Mesendoderm (in vitro differentiated cells): ENCODE measurements at regions not wholly inside any gene's neighbourhood (a gene's known extent, or its start where the extent isn't known, plus 50 kb on each side); places are given as distances from the start of the nearest gene placed in this dataset.
"Not testable (repeated sequence)": the region's sequence is repeated elsewhere in the genome, so short reads cannot be mapped to it uniquely, and the experiment has no call there.

Experiments
- DNase-seq: peaks from one replicate; pipeline ENCODE4 v3.0.0; 2013
- H2AK5ac ChIP-seq: 2 replicates; pipeline ENCODE4 v1.6.1; 2013; ENCODE audit warnings: low read length, inconsistent platforms
- H2BK120ac ChIP-seq: 2 replicates; pipeline ENCODE4 v1.6.1; 2013; ENCODE audit warnings: low read depth, mild to moderate bottlenecking, low read length, moderate library complexity, mixed read lengths
- H2BK15ac ChIP-seq: replicated peaks from 2 replicates; pipeline ENCODE4 v1.6.1; 2013; ENCODE audit warnings: low read depth, mild to moderate bottlenecking, moderate library complexity
- H2BK5ac ChIP-seq: 2 replicates; pipeline ENCODE4 v1.6.1; 2013; ENCODE audit warnings: low read length, inconsistent platforms
- H3K18ac ChIP-seq: 2 replicates; pipeline ENCODE4 v1.6.1; 2013; ENCODE audit warnings: mild to moderate bottlenecking, low read length, mixed read lengths
- H3K23ac ChIP-seq: one replicate; pipeline ENCODE4 v1.6.1; 2013; ENCODE audit warnings: low read length
- H3K27ac ChIP-seq: 2 replicates; pipeline ENCODE4 v1.5.1; 2013; ENCODE audit warnings: low read depth, mild to moderate bottlenecking, inconsistent platforms, low read length, moderate library complexity
- H3K27me3 ChIP-seq: 2 replicates; pipeline ENCODE4 v1.6.1; 2013; ENCODE audit warnings: low read length, control low read depth, mild to moderate bottlenecking, inconsistent platforms; ENCODE audit not compliant: insufficient read depth, poor library complexity
- H3K36me3 ChIP-seq: 2 replicates; pipeline ENCODE4 v1.6.1; 2013; ENCODE audit warnings: low read length, inconsistent platforms; ENCODE audit not compliant: control insufficient read depth, insufficient read depth
- H3K4ac ChIP-seq: one replicate; pipeline ENCODE4 v1.6.1; 2013; ENCODE audit warnings: low read depth, mild to moderate bottlenecking, low read length, moderate library complexity
- H3K4me1 ChIP-seq: 2 replicates; pipeline ENCODE4 v1.6.1; 2013; ENCODE audit warnings: low read depth, low read length, inconsistent platforms; ENCODE audit not compliant: control insufficient read depth
- H3K4me2 ChIP-seq: 2 replicates; pipeline ENCODE4 v1.6.1; 2013; ENCODE audit warnings: low read length
- H3K4me3 ChIP-seq: 2 replicates; pipeline ENCODE4 v1.5.1; 2013; ENCODE audit warnings: mild to moderate bottlenecking, low read length
- H3K56ac ChIP-seq: one replicate; pipeline ENCODE4 v1.6.1; 2013; ENCODE audit warnings: low read length
- H3K79me1 ChIP-seq: 2 replicates; pipeline ENCODE4 v1.6.1; 2013; ENCODE audit warnings: low read length, inconsistent platforms
- H3K79me2 ChIP-seq: 2 replicates; pipeline ENCODE4 v1.6.1; 2013; ENCODE audit warnings: mild to moderate bottlenecking, low read length; ENCODE audit not compliant: control insufficient read depth, insufficient read depth
- H3K9ac ChIP-seq: 2 replicates; pipeline ENCODE4 v1.6.1; 2013; ENCODE audit warnings: low read length, inconsistent platforms
- H4K5ac ChIP-seq: one replicate; pipeline ENCODE4 v1.6.1; 2013; ENCODE audit warnings: low read length
- H4K8ac ChIP-seq: one replicate; pipeline ENCODE4 v1.6.1; 2013; ENCODE audit warnings: low read depth, mild to moderate bottlenecking, control low read depth, low read length, moderate library complexity
- WGBS: extraction: QIAGEN DNeasy Blood & Tissue Kit; methylation state at CpG from one replicate; pipeline ENCODE4 v1.1.7; 2013; ENCODE audit warnings: low lambda C conversion rate, missing lambda C conversion rate; ENCODE audit not compliant: insufficient coverage; ENCODE audit errors: extremely low coverage; 5-methylcytosine and 5-hydroxymethylcytosine counted together

- H3K4me3 ChIP-seq: no peak overlapping the region
- no peaks in the 10 kb centered on the region for H3K4me1 ChIP-seq
- H4K5ac ChIP-seq: no peak overlapping the region
- H2BK15ac ChIP-seq: no peak overlapping the region
- H2AK5ac ChIP-seq: no peak overlapping the region
- peak; percentile 93 for DNase-seq
- no peak overlapping the region for H2BK120ac ChIP-seq
- no peak overlapping the region for H2BK5ac ChIP-seq
- H3K27me3 ChIP-seq: no peaks in the 10 kb centered on the region
- no peak overlapping the region for H3K56ac ChIP-seq
- no peak overlapping the region for H3K4ac ChIP-seq
- no peaks in the 10 kb centered on the region for H3K79me1 ChIP-seq
- H3K4me2 ChIP-seq: no peak overlapping the region
- H4K8ac ChIP-seq: no peak overlapping the region
- H3K9ac ChIP-seq: peak overlapping the region; percentile 47
- H3K27ac ChIP-seq: no peak overlapping the region
- H3K79me2 ChIP-seq: no peaks in the 10 kb centered on the region
- no peak overlapping the region for H3K23ac ChIP-seq
- no peaks in the 10 kb centered on the region for H3K36me3 ChIP-seq
- WGBS: no CpG with 5 or more reads among the region's 2 CpGs
- H3K18ac ChIP-seq: no peak overlapping the region
Measured at GRCh38 chr4:115219315-115219860, 106.0 kb upstream of the NDST4 start.

DNA sequence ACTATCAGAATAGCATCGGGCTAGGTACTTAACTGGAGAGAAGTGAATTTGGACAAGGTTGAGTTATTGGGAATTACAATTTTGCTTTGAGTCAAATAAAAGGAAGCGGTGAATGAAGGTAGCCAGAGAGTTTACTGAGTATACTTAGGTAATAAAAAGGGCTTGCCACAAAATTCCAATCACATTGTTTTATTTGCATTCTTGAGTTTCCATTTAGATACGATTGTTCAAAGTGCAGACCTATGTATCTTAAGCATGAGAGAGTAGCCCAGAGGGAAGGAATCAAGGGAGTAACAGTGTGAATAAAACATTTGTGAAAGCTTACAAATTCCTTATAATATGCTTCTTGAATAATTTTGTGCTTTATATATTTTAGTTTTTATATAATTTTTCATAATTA is 102.5 kb upstream of the NDST4 start:
- Histone ChIP-seq H3K27me3 (no peaks in the 10 kb centered on the region), H3K36me3 (no peaks in the 10 kb centered on the region), H3K4me1 (no peaks in the 10 kb centered on the region), H3K27ac (no peak overlapping the region), H3K4me2 (no peak overlapping the region), H3K9ac (no peak overlapping the region), H3K79me1 (no peaks in the 10 kb centered on the region), H4K8ac (no peak overlapping the region), H4K5ac (no peak overlapping the region), H2AK5ac (no peak overlapping the region), H2BK15ac (no peak overlapping the region), H3K56ac (no peak overlapping the region), H3K4me3 (no peak overlapping the region), H2BK5ac (no peak overlapping the region), H3K18ac (no peak overlapping the region), H3K79me2 (no peaks in the 10 kb centered on the region), H2BK120ac (no peak overlapping the region), H3K4ac (no peak overlapping the region), H3K23ac (no peak overlapping the region)
- no peak for DNase-seq
- no CpG with 5 or more reads among the region's 3 CpGs for WGBS

DNA sequence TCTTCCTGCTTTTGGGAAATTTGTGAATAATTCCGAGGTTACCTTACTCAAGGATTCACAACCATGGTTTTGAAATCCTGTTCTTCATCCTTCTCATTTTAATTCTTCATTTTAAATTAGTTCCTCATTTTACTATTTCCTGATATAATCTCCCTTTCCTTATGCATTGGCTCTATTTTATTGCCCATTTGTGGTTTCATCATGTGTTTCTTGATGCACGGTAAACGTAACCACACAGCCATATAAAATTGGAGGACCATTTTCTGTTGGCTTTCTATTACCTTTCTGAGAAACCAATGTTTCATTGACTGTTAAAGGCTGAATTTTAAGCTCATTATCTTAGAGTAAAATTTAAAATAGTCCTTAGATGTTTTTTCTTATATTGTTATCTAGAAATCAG is 100.3 kb upstream of the NDST4 start:
- Histone ChIP-seq H2BK15ac (no peak overlapping the region), H3K79me2 (no peaks in the 10 kb centered on the region), H4K8ac (no peak overlapping the region), H3K27me3 (no peaks in the 10 kb centered on the region), H2AK5ac (no peak overlapping the region), H4K5ac (no peak overlapping the region), H3K9ac (no peak overlapping the region), H3K36me3 (no peaks in the 10 kb centered on the region), H3K18ac (no peak overlapping the region), H3K4ac (no peak overlapping the region), H3K56ac (no peak overlapping the region), H3K4me2 (no peak overlapping the region), H3K4me3 (no peak overlapping the region), H2BK5ac (no peak overlapping the region), H3K27ac (no peak overlapping the region), H3K4me1 (no peaks in the 10 kb centered on the region), H3K23ac (no peak overlapping the region), H2BK120ac (no peak overlapping the region), H3K79me1 (no peaks in the 10 kb centered on the region)
- no CpG with 5 or more reads among the region's 3 CpGs for WGBS
- no peak for DNase-seq

DNA sequence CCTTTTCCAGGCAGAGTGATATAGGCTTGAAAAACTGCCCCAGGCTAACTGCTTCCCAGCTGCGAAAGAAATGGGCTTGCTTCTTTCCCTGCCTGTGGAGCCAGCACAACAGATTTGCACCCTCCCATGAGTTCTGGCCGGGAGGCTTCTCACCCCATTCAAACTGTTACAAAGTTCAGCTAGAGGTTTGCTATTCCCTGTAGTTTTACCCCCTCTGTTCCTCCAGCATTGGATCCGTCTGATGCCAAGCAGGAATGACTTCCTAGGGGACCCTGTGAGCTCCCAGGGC is 87.6 kb upstream of the NDST4 start:
- no peak overlapping the region for H3K4me2 ChIP-seq
- no peak overlapping the region for H3K4me3 ChIP-seq
- no peak overlapping the region for H3K4ac ChIP-seq
- H3K18ac ChIP-seq: no peak overlapping the region
- H3K56ac ChIP-seq: peak overlapping the region; percentile 49
- H3K23ac ChIP-seq: no peak overlapping the region
- H3K27ac ChIP-seq: peak overlapping the region; percentile 36
- H4K5ac ChIP-seq: no peak overlapping the region
- H2BK5ac ChIP-seq: no peak overlapping the region
- no peak overlapping the region for H2BK120ac ChIP-seq
- no peaks in the 10 kb centered on the region for H3K79me1 ChIP-seq
- WGBS: no CpG with 5 or more reads among the region's 3 CpGs
- no peaks in the 10 kb centered on the region for H3K79me2 ChIP-seq
- no peak overlapping the region for H4K8ac ChIP-seq
- peak; percentile 51 for DNase-seq
- no peaks in the 10 kb centered on the region for H3K36me3 ChIP-seq
- H2AK5ac ChIP-seq: no peak overlapping the region
- no peak overlapping the region for H3K9ac ChIP-seq
- H2BK15ac ChIP-seq: no peak overlapping the region
- H3K4me1 ChIP-seq: no peaks in the 10 kb centered on the region
- no peaks in the 10 kb centered on the region for H3K27me3 ChIP-seq

DNA sequence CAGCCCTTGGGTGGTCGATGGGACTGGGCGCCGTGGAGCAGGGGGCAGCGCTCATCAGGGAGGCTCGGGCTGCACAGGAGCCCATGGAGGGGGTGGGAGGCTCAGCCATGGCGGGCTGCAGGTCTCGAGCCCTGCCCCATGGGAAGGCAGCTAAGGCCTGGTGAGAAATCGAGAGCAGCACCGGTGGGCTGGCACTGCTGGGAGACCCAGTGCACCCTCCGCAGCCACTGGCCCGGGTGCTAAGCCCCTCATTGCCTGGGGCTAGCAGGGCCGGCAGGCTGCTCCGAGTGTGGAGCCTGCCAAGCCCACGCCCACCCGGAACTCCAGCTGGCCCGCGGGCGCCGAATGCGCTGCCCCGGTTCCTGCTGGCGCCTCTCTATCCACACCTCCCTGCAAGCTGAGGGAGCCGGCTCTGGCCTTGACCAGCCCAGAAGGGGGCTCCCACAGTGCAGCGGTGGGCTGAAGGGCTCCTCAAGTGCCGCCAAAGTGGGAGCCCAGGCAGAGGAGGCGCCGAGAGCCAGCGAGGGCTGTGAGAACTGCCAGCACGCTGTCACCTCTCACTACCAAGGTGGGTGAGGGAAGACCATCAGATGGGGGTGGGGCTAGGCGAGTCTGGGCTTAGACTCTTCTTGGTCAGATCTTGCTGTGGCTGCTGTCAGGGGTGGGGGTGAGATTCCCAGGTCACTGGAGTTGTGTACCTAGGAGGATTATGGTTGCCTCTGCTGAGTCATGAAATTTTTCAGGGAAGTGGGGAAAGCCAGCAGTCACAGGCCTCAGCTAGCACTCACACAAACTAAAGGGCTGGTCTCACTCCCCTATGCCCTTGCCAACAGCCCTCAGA is 87.0 kb upstream of the NDST4 start:
- not testable (repeated sequence) for H3K4me1 ChIP-seq, H3K4me3 ChIP-seq, H3K4me2 ChIP-seq, H2BK15ac ChIP-seq, H4K8ac ChIP-seq, H3K36me3 ChIP-seq, H3K4ac ChIP-seq, H3K18ac ChIP-seq, H3K79me2 ChIP-seq, H3K27me3 ChIP-seq, DNase-seq, H2BK5ac ChIP-seq, H3K79me1 ChIP-seq, H4K5ac ChIP-seq, H2AK5ac ChIP-seq, H3K9ac ChIP-seq, H2BK120ac ChIP-seq, H3K23ac ChIP-seq
- H3K56ac ChIP-seq: peak overlapping the region; percentile 49
- peak overlapping the region; percentile 36 for H3K27ac ChIP-seq
- no CpG with 5 or more reads among the region's 30 CpGs for WGBS

DNA sequence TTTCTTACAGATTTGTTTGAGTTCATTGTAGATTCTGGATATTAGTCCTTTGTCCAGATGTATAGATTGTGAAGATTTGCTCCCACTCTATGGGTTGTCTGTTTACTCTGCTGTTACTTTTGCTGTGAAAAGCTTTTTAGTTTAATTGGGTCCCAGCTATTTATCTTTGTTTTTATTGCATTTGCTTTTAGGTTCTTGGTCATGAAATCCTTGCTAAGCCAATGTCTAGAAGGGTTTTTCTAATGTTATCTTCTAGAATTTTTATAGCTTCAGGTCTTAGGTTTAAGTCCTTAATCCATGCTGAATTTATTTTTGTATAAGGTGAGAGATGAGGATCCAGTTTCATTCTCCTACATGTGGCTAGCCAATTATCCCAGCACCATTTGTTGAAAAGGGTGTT is 81.2 kb upstream of the NDST4 start:
- not testable (repeated sequence) for H2BK15ac ChIP-seq, H2BK120ac ChIP-seq

More for the DNA sequence above, 81.2 kb upstream of the NDST4 start:
- not testable (repeated sequence) for H3K9ac ChIP-seq, DNase-seq, H3K79me2 ChIP-seq, H3K4ac ChIP-seq, H3K4me1 ChIP-seq, H3K27me3 ChIP-seq, H3K36me3 ChIP-seq, H2BK5ac ChIP-seq, H3K4me2 ChIP-seq, H3K4me3 ChIP-seq, H4K5ac ChIP-seq, H3K23ac ChIP-seq, H3K79me1 ChIP-seq, H3K27ac ChIP-seq, H4K8ac ChIP-seq, H3K56ac ChIP-seq, H3K18ac ChIP-seq, H2AK5ac ChIP-seq
